HG02852 (cell line): ENCODE measurements at regions not wholly inside any gene's neighbourhood (a gene's known extent, or its start where the extent isn't known, plus 50 kb on each side); places are given as distances from the start of the nearest gene placed in this dataset.

Experiments
- ATAC-seq: cut with Tn5 transposase; IDR thresholded peaks from one replicate; pipeline ENCODE4 v1.9.1; 2021; ENCODE audit warnings: mild to moderate bottlenecking, moderate library complexity; ENCODE audit not compliant: unreplicated experiment

DNA sequence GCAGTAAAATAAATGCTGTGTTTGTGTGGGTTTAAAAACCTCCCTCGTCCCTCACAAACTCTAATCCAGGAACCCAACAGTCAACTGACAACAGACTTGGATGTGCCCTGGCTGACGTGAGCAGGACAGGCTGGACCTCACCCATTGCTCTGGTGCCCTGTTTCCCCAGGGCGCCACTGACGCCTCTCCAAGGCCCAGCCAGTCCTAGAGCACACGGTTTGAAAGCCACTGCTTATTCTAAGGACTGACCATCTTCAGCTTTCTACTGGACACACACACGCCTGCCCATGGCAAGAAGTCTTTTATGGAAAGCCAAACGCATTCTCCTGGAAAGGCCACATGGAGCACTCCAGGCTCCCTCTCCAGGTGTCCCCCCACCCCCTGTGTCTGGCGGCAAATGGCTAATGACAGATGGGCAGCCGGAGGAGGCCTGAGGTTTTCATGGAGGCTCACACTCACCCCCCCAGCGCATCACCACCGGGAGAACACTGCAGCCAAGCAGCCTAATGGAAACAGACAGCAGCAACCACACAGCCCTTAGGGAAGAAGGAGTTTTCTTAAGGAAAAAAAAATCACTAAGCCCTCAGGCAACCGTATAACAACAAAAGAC lies 319.2 kb downstream of the SOX9 start:
- no peak for ATAC-seq

DNA sequence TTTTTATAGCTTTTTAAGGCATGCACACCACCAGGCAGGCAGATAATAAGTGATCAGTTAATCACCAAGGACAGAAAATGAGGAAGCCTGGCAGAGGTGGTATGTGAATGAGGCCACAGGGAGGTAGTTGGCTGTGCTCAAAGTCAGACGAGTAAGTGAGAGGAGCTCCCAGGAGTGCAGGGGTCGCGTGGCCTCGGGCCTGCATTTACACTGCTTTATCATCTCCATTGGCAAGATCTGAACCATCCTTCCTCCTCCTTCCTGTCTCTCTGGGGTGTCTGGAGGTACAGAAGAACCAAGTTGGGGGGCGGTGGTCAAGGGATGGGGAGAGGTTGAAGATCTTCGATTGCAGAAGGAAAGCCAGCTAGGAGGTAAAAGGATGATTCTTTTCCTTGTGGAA lies 320.1 kb downstream of the SOX9 start:
- ATAC-seq, result no peak

DNA sequence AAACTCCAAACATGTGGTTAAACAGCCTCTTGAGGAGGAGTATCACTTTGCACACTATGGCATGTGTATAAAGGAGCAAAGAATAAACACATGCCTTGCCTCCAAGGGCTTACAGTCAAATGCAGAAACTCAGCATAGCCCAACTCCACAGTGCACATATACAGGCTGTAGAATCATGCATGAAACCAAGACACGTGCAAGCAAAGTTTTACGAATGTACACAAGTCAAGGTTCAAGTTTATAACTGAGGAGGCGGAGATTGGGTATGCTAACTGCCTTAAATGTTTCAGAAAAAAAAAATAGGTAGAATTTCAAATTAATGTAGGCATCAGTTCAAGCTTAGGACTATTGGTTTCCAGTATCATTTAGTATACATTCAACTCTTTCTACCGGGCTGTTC lies 321.1 kb downstream of the SOX9 start:
- ATAC-seq, result no peak

DNA sequence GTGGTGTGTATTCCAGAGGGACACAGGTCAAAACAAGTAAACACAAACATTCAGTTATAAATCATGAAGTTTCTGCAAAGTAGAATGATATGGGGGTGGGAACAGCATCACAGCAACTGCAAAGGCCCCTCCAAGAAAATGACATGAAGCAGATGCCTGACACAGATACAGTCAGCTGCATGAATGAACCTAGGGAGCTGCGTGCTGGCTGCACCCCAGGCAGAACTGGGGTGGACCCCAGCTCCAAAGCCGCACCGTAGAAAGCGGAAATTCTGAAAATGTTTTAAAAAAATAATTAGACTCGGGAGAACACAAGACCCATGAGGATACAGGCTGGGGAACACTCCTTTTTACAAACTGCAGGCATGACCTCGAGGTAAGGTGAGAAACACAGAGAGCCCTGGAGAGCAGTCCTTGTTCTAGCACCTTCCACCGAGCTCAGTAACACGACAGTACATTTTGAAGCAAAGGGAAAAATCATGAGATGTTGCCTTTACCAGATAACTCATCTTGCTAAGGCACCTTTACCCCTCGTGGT lies 323.8 kb downstream of the SOX9 start:
- ATAC-seq, result no peak

DNA sequence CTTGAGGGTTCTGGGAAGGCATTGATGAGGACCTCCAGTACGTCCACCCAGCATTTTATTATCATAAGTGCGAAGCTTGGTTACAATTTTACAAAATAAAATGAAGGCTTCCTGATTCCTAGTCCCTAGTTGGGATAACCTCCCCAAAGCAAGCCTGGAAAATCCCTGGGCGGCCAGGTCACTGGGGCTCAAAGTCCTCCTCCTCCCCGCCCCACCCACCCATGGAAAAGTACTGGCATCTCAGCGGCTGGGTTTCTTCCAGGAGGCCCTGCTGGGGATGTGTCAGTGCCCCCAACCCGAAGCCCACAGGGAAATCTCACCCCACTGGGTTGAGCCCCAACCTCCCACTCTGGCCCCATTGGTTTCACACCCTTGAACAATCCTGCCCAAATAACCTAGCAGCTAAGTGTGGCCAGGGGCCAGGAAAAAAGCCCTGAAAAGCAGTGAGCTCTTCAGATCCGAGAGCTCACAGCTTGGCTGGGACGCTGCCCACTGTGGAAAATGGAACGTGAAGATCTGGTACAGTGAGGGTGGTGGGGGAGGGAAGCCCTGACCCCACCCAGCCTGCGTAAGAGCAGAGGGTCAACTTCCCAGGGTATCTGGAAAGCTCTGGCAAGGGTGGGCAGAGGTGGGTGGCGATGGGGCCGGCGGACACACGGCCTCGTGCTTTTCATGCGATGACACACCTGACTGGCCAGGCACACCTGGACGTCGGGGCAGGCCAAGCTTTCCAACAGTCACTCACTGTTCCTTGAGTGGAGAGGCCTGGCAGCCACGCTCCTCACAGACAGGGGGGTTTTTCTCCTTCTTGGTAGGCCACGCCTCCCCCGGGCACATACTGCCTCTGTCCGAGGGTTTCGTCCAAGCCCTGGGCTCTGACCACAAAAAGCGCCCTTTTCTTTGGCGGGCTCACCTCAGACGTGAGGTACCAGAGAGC lies 324.5 kb downstream of the SOX9 start:
- ATAC-seq, result no peak

DNA sequence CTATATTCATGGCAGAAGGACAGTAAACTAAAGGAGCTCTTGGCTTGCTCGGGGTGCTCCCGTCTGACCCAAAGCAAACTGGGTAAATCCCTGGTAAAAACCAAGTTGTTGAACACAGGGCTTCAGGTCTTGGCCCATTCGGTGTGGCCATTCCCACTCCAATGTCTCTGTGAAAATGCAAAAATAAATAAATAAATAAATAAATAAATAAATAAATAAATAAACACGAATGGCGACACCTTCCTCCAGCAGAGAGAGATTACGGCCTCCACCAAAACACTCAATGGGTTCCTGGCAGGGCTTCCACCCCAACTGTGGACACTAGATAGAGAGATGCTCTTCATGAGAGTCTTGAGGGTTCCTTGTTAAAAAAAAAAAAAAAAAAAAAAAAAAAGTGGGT lies 325.3 kb downstream of the SOX9 start:
- ATAC-seq, result no peak

DNA sequence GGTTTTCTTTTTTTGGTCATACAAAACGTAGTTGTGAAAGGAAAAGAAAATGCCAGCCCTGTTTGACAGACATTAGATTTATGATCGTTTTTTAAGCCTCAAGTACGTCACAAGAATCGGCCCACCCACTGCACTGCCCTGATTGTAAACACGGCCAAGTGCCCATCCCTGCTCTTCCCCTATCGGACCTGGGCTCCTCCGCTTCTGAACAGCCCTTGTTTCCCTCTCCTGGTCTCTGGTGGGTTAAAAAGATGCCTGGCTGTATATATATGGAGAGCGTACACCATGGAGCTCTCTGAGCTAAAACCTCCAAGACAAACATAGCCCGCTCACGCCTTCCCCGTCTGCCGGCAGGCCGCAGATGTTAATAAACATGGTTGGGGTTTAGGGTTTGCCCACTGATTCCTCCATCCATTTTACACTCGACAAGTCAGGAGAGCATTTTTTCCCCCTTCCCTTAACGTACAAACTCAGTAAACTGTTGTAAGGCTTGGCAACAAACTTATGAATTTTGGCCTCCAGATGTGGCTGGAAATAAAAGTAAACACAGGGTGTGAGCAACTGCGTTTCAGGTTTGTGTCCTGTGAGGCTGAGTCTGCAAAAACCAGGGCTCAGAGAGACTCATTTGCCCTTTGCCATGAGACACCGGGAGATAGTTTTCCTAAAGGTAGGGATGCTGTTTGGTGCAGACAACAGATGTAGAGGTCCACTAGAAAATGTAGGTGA lies 325.9 kb downstream of the SOX9 start:
- no peak for ATAC-seq

DNA sequence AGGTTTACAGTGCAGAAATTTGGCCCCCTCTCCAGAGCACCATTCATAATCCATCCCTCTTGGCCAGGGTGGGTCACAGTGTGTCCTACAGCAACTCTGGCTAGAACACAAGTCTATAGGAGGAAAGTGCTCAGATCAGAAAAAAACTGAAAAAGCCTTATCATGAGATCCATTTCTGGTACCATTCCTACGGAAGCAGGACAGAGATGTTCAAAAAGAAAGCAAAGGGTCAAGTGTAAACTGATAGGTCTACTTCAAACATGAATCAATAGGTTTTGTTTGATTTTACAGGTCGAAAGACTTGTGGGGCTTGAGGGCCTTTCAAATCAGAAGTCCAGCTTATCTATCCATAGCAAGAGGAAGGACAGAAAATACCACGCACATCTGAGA lies 326.4 kb downstream of the SOX9 start:
- no peak for ATAC-seq

DNA sequence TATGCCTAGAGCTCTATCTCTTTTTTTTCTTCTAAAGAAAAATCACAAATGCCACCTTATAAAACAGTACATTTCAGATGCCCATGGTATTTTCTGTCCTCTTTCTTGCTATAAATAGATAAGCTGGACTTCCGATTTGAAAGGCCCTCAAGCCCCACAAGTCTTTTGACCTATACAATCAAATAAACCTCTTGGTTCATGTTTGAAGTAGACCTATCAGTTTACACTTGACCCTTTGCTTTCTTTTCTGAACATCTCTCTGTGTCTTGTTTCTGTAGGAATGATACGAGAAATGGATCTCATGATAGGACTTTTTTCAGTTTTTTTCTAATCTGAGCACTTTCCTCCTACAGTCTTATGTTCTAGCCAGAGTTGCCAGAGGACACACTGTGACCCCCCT lies 327.2 kb downstream of the SOX9 start:
- ATAC-seq, result no peak

DNA sequence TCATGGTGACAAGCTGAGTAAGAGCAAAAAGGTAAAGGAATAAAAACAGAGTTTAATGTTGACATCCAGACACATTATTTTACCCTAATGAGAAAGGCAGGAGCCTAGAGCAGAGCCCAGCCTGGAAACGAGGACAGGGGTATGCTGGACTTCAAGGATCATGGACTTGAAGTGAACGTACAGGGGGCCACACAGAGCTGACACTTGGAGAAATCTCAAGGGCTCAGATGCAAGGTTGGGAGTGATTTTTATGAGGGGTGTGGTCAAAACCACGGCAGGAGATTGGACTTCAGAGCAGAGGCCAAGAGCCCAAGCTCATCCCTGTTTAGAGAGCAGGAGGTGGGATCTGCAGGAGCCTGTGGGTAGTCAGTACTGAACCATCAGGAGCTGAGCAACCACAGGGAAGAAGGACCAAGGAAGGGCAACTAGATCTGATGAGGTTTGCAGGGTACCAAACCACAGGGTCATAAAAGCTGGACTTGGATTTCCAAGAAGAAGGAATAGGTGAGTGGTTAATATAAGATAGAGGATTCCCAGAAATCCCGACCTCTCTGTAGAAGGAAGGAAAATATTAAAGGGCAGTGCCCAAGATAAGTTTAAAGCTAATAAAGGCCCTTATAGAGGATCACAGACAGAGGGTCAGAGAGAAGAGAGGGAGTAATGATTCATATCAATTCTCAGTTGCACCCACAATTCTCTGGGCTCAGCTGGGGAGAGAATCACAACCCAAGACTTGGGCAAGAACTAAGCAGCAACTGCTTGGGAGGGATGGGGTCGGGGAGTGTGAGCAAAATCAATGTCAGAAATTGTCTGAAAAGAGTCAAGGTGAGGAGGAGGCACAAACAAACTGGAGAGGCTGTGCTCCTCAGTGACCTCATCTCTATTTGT lies 331.7 kb downstream of the SOX9 start:
- no peak for ATAC-seq

DNA sequence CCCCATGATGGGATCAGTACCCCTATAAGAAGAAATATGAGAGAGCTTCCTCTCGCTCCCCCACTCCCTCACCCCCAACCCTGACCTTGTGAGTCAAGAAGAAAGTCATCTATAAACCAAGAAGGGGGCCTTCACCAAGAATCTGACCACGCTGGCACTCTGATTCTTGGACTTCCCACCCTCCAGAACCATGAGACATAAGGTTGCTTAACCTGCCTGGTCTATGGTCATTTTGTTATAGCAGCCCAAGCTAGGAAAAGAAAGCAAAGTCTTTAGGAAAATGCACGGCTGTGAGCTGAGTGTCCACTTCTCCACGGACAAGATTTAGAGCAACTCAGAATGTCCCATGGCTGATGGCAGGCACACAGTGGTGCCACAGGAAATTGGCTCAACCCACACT lies 333.5 kb downstream of the SOX9 start:
- ATAC-seq, result no peak

DNA sequence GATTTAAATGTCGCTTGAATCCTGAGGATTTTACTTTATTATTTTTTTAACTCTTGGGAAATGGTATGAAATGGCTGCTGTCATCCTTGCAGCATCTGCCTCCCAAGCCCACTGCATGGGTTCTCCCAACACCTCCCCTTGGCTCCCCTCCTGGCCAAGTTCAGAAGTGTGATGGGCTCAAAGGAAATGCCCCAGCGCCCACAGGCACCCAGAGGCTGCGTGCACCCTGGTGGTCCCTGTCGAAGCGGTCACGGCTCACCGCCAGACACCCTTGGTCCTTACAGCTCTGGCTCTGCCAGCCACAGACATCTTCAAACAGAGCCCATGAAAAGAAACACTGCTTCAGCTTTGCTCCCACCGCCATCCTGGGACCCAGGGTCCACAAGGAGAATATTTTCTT lies 334.7 kb downstream of the SOX9 start:
- no peak for ATAC-seq

DNA sequence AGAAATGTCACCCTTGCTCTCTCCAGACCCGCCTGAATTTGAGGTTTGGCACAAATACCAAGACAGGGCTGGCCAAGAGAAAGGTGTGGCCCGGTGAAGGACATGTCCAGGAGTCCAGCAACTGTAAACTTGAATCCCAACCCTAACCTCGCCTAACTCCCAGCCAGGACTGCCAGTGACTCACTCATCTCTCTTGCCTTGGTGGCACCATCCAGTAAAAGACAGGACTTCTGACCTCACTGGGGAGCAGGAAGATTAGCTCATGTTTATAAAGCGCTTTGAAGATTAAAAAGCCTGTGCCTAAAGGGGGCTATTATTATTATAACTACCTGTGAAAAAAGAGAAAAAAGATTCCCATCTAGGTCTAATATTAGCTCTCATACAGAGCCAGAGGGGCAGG lies 335.3 kb downstream of the SOX9 start:
- ATAC-seq, result no peak

DNA sequence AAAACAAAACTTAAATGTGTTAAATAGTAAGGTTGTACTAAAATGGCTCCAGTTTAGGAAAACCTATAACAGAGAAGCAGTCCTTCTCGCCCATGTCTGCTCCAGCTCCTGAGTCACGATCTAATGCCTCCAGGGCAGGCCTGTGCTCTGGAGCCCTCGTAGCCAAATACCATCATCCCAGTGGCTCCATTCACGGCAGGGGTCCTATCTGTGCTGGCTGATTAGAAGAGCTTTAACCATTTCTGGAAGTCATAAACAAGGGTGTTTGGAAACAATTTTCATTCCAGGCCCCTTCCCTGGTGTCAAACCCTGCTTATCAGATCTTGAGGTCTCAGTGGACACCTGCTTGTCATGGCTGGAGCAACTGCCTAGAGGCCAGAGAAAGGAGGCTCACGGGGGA lies 336.9 kb downstream of the SOX9 start:
- ATAC-seq, result no peak

DNA sequence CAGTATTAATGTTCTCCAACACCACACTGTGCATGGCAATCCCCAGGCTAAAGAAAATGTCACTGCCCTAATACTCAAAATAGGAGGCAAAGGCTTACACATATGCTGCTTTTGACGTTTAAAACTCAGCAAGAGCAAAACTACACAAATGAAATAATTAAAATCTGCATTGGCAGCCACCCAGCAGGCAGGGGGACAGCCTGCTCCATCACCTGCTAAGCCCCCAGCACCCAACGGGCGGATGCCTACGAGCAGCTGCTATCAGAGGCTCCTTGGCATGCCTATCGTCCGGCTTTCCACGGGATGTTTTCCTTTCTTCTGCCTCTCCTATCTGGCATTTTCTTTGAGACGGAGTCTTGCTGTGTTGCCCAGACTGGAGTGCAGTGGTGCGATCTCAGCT lies 337.5 kb downstream of the SOX9 start:
- ATAC-seq, result no peak

DNA sequence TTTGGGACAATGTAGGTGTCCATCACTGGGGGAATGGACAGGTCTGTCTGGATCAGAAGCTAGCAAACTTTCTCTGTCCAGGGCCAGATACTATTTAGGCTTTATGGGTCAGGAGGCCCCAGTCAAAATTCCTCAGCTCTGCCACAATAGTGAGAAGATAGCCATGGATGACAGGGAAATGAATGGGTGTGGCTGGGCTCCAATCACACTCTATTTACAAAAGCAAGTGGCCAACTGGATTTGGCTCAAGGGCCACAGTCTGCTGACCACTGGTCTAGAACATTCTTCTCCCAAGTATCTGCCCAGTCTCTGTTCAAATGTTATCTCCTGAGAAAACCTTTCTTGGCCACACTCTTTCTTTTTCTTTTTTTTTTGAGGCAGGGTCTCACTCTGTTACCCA lies 339.9 kb downstream of the SOX9 start:
- ATAC-seq, result no peak

DNA sequence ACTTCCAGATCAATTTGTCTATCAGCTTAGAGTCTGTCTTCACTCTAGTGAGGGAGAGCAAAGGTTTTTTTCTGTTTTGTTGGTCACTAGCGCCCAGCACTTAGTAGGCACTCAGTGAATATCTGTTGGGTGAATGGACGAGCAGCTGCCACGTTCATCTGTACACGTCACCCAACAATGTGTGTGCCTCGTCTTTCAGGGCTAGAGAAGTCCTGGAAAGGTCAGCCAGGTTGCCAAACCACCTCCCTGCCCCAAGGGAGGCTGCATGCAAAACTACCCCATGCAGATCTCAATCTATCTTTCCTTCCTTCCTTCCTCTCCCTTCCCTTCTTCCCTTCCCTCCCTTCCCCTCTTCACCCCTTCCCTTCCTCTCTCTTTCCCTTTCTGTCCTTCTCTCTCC lies 340.9 kb downstream of the SOX9 start:
- no peak for ATAC-seq

DNA sequence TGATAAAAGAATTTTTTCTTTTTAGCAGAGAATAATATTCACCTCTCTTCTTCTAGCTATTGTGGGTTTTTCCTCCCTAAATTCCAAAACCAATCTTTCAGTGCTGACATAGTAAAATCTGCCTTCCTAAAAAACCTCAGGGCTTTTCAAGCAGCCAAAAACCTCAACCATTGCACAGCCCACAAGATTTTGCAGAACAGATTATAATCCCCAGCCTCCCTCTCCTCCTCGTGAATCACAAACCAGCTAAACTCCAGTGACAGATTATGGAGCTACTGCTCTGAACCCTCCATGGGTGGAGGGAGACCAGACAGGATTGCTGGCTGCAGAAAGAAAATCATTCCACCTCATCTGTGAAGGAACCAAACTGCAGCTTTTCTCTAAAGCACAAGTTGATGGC lies 341.6 kb downstream of the SOX9 start:
- ATAC-seq, result no peak

DNA sequence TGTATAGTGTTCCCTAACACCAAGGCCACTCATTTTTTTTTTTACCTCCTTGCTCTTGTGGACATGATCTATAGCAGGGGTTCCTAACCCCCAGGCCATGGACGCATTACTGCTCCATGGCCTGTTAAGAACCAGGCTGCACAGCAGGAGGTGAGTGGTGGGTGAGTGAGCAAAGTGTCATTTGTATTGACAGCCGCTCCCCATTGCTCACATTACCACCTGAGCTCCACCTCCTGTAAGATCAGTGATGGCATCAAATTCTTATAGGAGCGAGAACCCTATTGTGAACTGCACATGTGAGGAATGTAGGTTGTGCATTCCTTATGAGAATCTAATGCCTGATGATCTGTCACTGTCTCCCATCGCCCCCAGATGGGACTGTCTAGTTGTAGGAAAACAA lies 342.0 kb downstream of the SOX9 start:
- ATAC-seq, result no peak

DNA sequence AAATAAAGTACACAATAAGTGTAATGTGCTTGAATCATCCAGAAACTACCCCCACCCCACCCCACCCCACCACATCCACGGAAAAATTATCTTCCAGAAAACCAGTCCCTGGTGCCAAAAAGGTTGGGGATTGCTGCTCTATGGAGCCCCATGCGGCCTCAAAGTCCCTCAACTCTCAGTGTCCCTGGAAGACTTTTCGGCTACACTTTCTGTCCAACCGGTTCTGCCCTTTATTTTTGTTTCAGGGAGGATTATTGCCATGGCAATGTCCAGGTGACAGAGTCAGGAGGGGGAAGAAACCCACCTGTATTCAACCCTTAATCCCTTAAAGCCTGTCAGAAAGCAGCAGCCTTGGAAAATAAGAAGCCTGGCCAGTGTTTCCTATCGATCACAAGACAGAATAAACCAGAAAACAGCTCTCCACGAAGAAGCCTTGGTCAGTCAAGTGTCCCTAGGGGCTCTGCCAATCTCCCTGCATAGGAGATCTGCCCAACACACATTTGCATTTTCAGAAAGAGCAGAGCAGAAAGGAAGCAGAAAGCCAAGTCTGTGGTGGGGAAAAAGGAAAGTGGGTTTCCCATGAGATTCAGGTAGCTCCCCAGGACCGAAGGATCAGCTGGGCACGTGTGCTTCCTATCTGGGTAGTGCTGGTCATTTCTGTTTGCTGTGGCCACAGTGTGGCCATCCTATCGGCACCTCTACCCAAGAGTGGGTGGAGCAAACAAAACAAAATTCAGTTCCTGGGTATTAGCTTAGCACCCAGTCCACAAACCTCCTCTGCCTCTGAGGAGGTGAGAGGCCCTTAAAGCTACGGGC lies 342.7 kb downstream of the SOX9 start:
- no peak for ATAC-seq
